ENCODE measurements at regions not wholly inside any gene's neighbourhood (a gene's known extent, or its start where the extent isn't known, plus 50 kb on each side); places are given as distances from the start of the nearest gene placed in this dataset.

DNA sequence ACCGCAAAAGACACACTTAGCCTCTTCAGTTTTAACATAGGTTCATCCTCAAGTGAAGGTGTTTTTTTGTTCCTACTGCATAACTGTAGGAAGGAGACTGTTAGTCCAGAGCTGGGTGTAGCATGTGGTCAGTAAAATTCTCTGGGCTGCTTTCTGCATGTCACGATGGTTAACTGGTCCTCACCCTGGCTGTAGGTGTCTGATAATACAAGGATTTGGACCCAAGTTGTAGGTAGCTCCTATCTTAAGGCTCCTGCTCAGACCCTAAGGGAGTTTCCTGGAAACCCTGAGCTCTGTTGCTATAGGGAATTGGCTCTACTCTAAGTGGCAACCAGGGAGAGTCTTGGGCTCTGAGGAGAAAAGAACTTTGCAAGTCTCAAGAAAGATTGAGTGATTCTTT lies 112.9 kb downstream of the SAMD9 start:
- Histone ChIP-seq H3K4me2 (no peak overlapping the region), H3K9ac (no peak overlapping the region), H3K9me2 (no peaks in the 10 kb centered on the region), H3K27me3 (ENCODE audit: insufficient read depth) (no peaks in the 10 kb centered on the region; the same call in 1 of the 2 replicates), H3K27ac (ENCODE audit: low read depth in 2 of 2, low read length in 1 of 2) (no peak overlapping the region), H3K9me3 (no peaks in the 10 kb centered on the region), H3K36me3 (replicated peaks in 1 of 2; ENCODE audit: control insufficient read depth in 1 of 2, insufficient read depth in 2 of 2, low read length in 1 of 2) (no peaks in the 10 kb centered on the region), H3K4me3 (ENCODE audit: low read depth in 2 of 2, low read length in 1 of 2) (no peak overlapping the region), H3K4me1 (ENCODE audit: control insufficient read depth in 1 of 2, insufficient read depth in 2 of 2, low read depth in 1 of 2, low read length in 1 of 2) (no peaks in the 10 kb centered on the region), H4K20me1 (ENCODE audit: insufficient read depth) (no peaks in the 10 kb centered on the region), H3K79me2 (ENCODE audit: insufficient read depth) (no peaks in the 10 kb centered on the region), H2AFZ (ENCODE audit: low read depth) (no peak overlapping the region), H3F3A (replicated peaks; ENCODE audit: insufficient read depth) (peaks cover 3% of the 10 kb centered on the region)
- ChIA-PET POLR2A (no interaction called here), CTCF (interaction anchor here (0.9 to 1.2 kb wide), 2 partner anchors 15 to 384 kb away, joined by 3 to 5 read pairs; no protein-coding TSS in a partner anchor)
- WGBS (ENCODE audit: low lambda C conversion rate): 54% methylated on average over 2 of the region's 2 CpGs
- TF ChIP-seq, protein P1, sequence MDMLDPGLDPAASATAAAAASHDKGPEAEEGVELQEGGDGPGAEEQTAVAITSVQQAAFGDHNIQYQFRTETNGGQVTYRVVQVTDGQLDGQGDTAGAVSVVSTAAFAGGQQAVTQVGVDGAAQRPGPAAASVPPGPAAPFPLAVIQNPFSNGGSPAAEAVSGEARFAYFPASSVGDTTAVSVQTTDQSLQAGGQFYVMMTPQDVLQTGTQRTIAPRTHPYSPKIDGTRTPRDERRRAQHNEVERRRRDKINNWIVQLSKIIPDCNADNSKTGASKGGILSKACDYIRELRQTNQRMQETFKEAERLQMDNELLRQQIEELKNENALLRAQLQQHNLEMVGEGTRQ (IDR thresholded peaks at IDR 0.05; ENCODE audit: borderline replicate concordance, low read depth, low read length): no peak
- TF ChIP-seq TCF12 (IDR thresholded peaks at IDR 0.05) (no peak), RAD21 (IDR thresholded peaks at IDR 0.05; ENCODE audit: low read length) (no peak), RFX5 (IDR thresholded peaks at IDR 0.05; ENCODE audit: low read length) (no peak), ELF1 (IDR thresholded peaks at IDR 0.05) (no peak), RCOR1 (IDR thresholded peaks at IDR 0.05; ENCODE audit: low read length) (no peak), CHD2 (IDR thresholded peaks at IDR 0.05; ENCODE audit: low read length, partially characterized antibody) (no peak), SIN3A (IDR thresholded peaks at IDR 0.05; ENCODE audit: borderline replicate concordance, low read depth, low read length) (no peak)
- TF ChIP-seq, protein P2, sequence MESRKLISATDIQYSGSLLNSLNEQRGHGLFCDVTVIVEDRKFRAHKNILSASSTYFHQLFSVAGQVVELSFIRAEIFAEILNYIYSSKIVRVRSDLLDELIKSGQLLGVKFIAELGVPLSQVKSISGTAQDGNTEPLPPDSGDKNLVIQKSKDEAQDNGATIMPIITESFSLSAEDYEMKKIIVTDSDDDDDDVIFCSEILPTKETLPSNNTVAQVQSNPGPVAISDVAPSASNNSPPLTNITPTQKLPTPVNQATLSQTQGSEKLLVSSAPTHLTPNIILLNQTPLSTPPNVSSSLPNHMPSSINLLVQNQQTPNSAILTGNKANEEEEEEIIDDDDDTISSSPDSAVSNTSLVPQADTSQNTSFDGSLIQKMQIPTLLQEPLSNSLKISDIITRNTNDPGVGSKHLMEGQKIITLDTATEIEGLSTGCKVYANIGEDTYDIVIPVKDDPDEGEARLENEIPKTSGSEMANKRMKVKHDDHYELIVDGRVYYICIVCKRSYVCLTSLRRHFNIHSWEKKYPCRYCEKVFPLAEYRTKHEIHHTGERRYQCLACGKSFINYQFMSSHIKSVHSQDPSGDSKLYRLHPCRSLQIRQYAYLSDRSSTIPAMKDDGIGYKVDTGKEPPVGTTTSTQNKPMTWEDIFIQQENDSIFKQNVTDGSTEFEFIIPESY (IDR thresholded peaks at IDR 0.05; ENCODE audit: borderline replicate concordance, low read depth): no peak
- TF ChIP-seq, protein P3, sequence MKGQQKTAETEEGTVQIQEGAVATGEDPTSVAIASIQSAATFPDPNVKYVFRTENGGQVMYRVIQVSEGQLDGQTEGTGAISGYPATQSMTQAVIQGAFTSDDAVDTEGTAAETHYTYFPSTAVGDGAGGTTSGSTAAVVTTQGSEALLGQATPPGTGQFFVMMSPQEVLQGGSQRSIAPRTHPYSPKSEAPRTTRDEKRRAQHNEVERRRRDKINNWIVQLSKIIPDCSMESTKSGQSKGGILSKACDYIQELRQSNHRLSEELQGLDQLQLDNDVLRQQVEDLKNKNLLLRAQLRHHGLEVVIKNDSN (IDR thresholded peaks at IDR 0.05; ENCODE audit: borderline replicate concordance, low read depth): no peak
- TF ChIP-seq, protein P4, sequence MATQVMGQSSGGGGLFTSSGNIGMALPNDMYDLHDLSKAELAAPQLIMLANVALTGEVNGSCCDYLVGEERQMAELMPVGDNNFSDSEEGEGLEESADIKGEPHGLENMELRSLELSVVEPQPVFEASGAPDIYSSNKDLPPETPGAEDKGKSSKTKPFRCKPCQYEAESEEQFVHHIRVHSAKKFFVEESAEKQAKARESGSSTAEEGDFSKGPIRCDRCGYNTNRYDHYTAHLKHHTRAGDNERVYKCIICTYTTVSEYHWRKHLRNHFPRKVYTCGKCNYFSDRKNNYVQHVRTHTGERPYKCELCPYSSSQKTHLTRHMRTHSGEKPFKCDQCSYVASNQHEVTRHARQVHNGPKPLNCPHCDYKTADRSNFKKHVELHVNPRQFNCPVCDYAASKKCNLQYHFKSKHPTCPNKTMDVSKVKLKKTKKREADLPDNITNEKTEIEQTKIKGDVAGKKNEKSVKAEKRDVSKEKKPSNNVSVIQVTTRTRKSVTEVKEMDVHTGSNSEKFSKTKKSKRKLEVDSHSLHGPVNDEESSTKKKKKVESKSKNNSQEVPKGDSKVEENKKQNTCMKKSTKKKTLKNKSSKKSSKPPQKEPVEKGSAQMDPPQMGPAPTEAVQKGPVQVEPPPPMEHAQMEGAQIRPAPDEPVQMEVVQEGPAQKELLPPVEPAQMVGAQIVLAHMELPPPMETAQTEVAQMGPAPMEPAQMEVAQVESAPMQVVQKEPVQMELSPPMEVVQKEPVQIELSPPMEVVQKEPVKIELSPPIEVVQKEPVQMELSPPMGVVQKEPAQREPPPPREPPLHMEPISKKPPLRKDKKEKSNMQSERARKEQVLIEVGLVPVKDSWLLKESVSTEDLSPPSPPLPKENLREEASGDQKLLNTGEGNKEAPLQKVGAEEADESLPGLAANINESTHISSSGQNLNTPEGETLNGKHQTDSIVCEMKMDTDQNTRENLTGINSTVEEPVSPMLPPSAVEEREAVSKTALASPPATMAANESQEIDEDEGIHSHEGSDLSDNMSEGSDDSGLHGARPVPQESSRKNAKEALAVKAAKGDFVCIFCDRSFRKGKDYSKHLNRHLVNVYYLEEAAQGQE (IDR thresholded peaks at IDR 0.05; ENCODE audit: low read depth, low read length): no peak
- TF ChIP-seq, protein P5, sequence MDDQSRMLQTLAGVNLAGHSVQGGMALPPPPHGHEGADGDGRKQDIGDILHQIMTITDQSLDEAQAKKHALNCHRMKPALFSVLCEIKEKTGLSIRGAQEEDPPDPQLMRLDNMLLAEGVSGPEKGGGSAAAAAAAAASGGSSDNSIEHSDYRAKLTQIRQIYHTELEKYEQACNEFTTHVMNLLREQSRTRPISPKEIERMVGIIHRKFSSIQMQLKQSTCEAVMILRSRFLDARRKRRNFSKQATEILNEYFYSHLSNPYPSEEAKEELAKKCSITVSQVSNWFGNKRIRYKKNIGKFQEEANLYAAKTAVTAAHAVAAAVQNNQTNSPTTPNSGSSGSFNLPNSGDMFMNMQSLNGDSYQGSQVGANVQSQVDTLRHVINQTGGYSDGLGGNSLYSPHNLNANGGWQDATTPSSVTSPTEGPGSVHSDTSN (IDR thresholded peaks at IDR 0.05): no peak
- DNase-seq: no peak

Data from SK-N-SH (cell line).